ENCODE measurements at regions not wholly inside any gene's neighbourhood (a gene's known extent, or its start where the extent isn't known, plus 50 kb on each side); places are given as distances from the start of the nearest gene placed in this dataset.
A peak's percentile ranks its signal among the peaks of the same experiment; 100 is the strongest.
"Not testable (repeated sequence)": the region's sequence is repeated elsewhere in the genome, so short reads cannot be mapped to it uniquely, and the experiment has no call there.

DNA sequence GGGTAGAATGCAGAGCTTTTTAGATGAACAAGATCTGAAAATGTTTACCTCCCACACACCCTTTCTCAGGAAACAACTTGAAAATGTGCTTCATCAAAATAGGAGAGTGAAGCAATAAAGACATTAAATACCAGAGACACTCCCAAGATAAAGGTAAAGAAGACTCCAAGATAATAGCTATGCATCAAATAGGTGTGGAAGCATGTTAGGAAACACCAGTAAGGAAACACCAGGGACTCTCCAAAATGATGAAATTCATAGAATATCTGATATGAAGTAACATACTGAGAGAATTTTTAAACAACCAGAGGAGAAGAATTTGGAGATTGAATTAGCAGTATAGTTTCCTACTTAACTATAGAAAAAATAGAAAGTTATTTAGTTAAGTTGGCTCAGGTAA is 57.0 kb downstream of the OR10A6 start:
- no peak for DNase-seq

GRCh38 chr11:7872890-7873289 is 58.2 kb downstream of the OR10A6 start:
- DNase-seq: no peak

DNA sequence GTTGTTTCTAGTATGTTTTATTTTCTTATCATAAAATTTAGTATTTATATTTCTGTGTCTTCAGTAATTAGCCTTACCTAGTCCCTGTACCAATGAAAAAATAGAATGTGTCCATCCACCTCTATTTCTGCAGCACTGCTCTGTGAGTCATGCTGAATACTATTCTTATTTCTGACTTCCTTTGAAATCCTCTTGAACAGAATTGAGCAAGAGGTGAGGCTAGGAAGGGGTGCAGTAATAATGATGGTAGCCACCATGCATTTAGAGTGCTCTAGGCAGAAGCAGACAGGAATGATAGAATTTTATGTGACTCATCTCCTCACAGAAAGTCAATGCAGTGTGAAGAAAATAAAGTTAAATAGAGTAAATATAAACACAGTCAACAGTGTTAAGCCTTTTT is 60.0 kb downstream of the OR10A6 start:
- no peak for DNase-seq

- DNase-seq: no peak
Observed at GRCh38 chr11:7869467-7869866, 61.6 kb downstream of the OR10A6 start.

GRCh38 chr11:7861292-7861691 is 64.5 kb upstream of the OR5P2 start:
- DNase-seq: not testable (repeated sequence)

DNA sequence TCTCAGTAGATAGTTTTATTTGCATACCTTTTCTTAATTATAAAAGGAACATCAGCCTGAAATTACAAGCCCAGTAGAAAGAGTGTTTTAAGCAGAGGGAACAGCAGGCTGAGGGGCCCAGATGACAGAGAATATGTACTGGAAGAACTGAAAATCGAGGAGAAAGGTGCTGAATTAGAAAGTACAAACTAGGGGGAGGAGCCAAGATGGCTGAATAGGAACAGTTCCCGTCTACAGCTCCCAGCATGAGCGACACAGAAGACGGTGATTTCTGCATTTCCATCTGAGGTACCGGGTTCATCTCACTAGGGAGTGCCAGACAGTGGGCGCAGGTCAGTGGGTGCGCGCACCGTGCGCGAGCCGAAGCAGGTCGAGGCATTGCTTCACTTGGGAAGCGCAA is 64.1 kb upstream of the OR5P2 start:
- DNase-seq: not testable (repeated sequence)

DNA sequence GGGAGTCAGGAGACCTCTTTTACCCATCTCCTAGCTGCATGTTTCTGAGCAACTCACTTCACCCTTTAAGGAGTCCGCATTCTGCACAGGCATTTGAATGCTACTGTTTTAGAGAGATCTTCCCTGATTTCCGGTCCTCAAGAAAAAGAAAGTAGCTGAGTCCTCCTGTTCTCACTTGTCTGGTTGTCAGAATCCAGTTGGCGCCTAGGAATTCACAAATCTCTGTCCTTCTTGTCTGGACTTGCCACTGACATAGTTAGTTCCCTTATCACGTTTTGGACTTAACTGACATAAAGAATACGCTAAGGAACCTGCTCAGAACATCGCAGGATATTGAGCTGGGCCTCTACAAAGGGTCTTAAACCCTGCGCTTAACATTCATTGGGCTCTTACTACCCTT is 61.3 kb upstream of the OR5P2 start:
- no peak for DNase-seq

- DNase-seq: peak; percentile 27
Observed at GRCh38 chr11:7851391-7851790, 54.6 kb upstream of the OR5P2 start.

- DNase-seq: no peak
Observed at GRCh38 chr11:7849018-7849417, 52.3 kb upstream of the OR5P2 start.

All from OCI-M1 (cell line).